Lower leg skin (tissue), 4 donors: ENCODE measurements at regions not wholly inside any gene's neighbourhood (a gene's known extent, or its start where the extent isn't known, plus 50 kb on each side); places are given as distances from the start of the nearest gene placed in this dataset.

ENCODE experiments used
- DNase-seq, 2 donors: peaks; one replicate each; pipeline ENCODE4 v3.0.0-alpha.2; 2019; ENCODE audit warnings: low spot score in 2 of 2
- H3K4me3 ChIP-seq: fragments of 200-600 bp; sonication (generic); 2 replicates; pipeline ENCODE4 v1.5.1; 2017; ENCODE audit warnings: mild to moderate bottlenecking, low read depth; ENCODE audit not compliant: poor library complexity, severe bottlenecking
- POLR2A ChIP-seq, 2 donors: fragments of 450-650 bp; IDR thresholded peaks; one replicate each; pipeline ENCODE4 v1.6.1; 2016 to 2017; ENCODE audit warnings: antibody characterized with exemption in 2 of 2, mild to moderate bottlenecking in 1 of 2, moderate library complexity in 1 of 2
- WGBS, 2 donors: methylation state at CpG; one replicate each; pipeline ENCODE4 v1.1.5; 2018; 5-methylcytosine and 5-hydroxymethylcytosine counted together
- intact Hi-C: fragments of 100-400 bp; cut with DNase I; formaldehyde crosslinking; loops from one replicate; pipeline ENCODE4 v1.15.0; 2023; ENCODE audit warnings: low total_unique reads
- TF ChIP-seq, protein P1 (sequence below), 3 donors: fragments of 450-650 bp; IDR thresholded peaks; one replicate each; pipeline ENCODE4 v1.5.1; 2016; ENCODE audit warnings: antibody characterized with exemption in 3 of 3, mild to moderate bottlenecking in 3 of 3, moderate library complexity in 2 of 3

DNA sequence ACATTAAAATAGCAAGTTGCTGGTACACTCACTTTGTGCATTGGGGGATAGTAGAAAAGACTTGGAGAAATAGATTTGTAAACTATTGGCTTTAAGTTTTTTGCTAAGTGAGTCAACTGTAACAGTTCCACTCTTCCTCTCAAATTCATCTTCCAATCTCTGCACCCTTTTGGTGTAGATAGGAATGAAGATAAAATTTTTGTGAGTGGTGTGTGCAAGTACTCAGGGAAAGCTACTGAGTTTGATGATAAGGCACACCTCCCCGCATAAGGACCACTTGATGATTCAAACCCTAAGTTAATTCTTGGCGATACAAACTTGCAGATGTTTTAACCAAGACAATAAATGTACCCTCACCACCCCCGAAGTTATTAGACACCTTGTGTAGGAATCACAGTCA, 168.3 kb upstream of the SLITRK1 start:
- H3K4me3 ChIP-seq, result no peak overlapping the region
- TF ChIP-seq POLR2A (IDR thresholded peaks at IDR 0.05), result no peak
- TF ChIP-seq, protein P1, sequence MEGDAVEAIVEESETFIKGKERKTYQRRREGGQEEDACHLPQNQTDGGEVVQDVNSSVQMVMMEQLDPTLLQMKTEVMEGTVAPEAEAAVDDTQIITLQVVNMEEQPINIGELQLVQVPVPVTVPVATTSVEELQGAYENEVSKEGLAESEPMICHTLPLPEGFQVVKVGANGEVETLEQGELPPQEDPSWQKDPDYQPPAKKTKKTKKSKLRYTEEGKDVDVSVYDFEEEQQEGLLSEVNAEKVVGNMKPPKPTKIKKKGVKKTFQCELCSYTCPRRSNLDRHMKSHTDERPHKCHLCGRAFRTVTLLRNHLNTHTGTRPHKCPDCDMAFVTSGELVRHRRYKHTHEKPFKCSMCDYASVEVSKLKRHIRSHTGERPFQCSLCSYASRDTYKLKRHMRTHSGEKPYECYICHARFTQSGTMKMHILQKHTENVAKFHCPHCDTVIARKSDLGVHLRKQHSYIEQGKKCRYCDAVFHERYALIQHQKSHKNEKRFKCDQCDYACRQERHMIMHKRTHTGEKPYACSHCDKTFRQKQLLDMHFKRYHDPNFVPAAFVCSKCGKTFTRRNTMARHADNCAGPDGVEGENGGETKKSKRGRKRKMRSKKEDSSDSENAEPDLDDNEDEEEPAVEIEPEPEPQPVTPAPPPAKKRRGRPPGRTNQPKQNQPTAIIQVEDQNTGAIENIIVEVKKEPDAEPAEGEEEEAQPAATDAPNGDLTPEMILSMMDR (IDR thresholded peaks at IDR 0.05), result no peak
- WGBS, 2 donors, result 84 to 86% methylated on average over 3 of the region's 3 CpGs
- no peak for DNase-seq
- intact Hi-C loops, result no loop called here

DNA sequence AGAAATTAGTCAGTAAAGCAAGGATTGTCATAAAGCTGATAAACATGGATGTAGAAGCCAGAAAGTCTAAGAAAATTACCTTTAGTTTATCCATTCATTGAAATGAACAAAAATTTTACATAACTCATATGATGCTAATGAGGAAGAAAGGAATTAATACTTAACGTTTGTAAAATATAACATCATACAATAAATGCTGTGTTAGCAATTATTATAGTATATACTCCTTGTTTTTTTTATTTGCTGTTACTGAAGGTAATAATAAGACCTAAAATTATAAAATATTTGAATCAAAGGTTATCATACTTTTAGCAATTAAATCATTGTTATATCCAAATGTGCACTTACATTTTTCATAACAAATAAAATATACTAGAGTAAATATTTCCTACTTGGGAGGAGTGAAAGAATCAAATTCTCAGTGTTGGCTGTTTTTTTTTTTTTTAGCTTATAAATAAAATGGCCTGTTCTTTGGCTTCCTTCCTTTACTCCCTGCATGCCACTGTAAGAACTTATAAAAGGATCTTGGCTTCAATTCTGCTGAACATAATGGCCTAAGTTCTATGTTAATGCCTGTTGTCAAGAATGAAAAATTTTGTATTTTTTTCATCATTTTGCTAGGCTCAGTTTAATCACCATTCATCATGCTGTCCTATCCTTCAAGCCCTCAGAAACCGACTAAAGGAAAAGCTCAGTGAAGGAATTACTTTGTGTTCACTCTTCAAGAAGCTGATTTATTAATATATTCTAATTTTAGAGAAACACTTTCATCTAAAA, 167.4 kb upstream of the SLITRK1 start:
- no peak for DNase-seq
- TF ChIP-seq, protein P1 (IDR thresholded peaks at IDR 0.05), result no peak
- WGBS, 2 donors, result 65 to 75% methylated on average over 2 of the region's 2 CpGs
- no peak overlapping the region for H3K4me3 ChIP-seq
- intact Hi-C loops, result no loop called here

DNA sequence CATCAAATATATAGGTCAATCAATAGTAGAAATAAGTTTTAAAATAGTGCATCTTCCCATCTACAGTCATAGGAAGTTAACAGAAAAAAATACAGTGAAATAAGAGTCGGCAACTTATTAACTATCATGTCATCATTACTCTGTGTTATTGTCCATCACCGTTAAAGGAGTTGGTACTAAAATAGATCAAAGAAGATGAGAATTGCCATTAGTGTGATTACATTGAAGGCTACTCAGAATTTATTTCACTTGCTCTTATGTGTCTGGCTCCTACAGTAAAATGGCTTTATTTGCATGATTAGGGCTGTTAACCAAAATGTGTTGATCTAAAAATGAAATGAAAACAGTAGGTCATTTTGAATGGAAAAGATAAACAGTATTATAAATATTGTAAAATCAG, 162.5 kb upstream of the SLITRK1 start:
- TF ChIP-seq POLR2A (IDR thresholded peaks at IDR 0.05), result no peak
- TF ChIP-seq, protein P1 (IDR thresholded peaks at IDR 0.05), result no peak
- DNase-seq, result no peak
- intact Hi-C loops, result no loop called here
- WGBS, 2 donors, result 69 to 70% methylated on average over 2 of the region's 2 CpGs
- H3K4me3 ChIP-seq, result no peak overlapping the region

DNA sequence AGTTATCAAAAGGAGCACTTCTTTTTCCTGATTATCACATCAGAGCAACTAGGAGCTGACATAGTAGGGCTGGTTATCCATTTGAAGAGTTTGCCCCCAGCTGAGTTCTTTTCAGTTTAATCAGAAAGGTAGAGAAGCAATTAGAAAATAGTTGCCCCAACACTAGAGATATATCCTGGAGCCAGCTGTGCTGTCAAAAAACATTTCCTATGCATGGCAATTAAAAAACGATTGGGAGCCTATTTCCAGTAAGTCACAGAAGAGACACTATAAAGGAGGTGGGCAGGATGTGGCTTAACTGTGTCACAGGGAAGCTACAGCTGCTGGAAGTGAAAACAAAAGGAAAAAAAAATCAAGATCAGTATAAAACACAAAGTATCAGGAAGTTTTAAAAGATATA, 155.7 kb upstream of the SLITRK1 start:
- 7 to 8% methylated on average over 1 of the region's 1 CpG for WGBS, 2 donors
- intact Hi-C loops, result no loop called here
- no peak for DNase-seq
- TF ChIP-seq, protein P1 (IDR thresholded peaks at IDR 0.05), result no peak
- no peak for TF ChIP-seq POLR2A (IDR thresholded peaks at IDR 0.05)
- H3K4me3 ChIP-seq, result no peak overlapping the region

DNA sequence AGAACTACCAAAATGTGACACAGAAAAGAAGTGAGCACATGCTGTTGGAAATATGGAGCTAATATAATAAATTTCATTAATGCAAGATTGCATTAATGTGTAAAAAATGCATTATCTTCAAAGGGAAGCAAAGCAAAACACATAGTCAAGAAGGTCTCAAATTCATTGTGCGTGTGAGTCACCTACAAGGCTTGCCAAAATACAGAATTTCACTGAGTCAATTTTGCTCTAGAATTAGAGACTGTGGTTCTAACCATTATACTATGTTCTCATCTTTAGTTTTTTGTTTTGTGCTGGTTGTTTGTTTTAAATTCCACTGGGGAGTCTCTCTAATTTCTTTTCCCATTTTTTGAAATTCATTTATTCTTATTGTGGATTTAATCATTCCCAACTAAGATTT, 149.8 kb upstream of the SLITRK1 start:
- TF ChIP-seq POLR2A (IDR thresholded peaks at IDR 0.05), result no peak
- TF ChIP-seq, protein P1 (IDR thresholded peaks at IDR 0.05), result no peak
- no peak for DNase-seq
- H3K4me3 ChIP-seq, result no peak overlapping the region
- 33 to 36% methylated on average over 1 of the region's 1 CpG for WGBS, 2 donors
- intact Hi-C loops, result no loop called here

DNA sequence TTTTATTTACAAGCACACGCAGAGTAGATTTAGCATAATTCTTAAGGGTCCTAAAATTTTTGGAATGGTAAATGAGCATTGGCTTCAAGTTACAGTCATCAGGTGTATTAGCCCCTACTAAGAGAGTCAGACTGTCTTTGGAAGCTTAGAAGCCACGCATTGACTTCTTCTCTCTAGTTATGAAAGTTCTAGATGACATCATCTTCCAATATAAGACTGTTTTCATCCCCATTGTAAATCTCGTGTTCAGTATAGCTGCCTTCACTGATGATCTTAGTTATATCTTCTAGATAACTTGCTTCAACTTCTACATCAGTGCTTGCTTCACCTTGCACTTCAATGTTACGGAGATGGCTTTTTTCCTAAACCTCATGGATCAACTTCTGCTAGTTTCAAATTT, 148.8 kb upstream of the SLITRK1 start:
- no peak for DNase-seq
- WGBS, 2 donors, result 85 to 92% methylated on average over 4 of the region's 4 CpGs
- intact Hi-C loops, result no loop called here
- no peak overlapping the region for H3K4me3 ChIP-seq
- TF ChIP-seq POLR2A (IDR thresholded peaks at IDR 0.05), result no peak
- TF ChIP-seq, protein P1 (IDR thresholded peaks at IDR 0.05), result no peak
